Activated CD4-positive, alpha-beta T cell treated with anti-CD3 and anti-CD28 coated beads, Interleukin-2, amount 50 U/mL, for 48 hours (primary cell): ENCODE measurements at regions not wholly inside any gene's neighbourhood (a gene's known extent, or its start where the extent isn't known, plus 50 kb on each side); places are given as distances from the start of the nearest gene placed in this dataset.

Experiments used
- DNase-seq, 2 experiments: peaks; one replicate each; pipeline ENCODE4 v3.0.0-alpha.2; 2020

GRCh38 chr16:80489173-80489572, 51.6 kb upstream of the DYNLRB2 start:
- DNase-seq, result no peak

GRCh38 chr16:80488167-80488566, 52.6 kb upstream of the DYNLRB2 start:
- no peak for DNase-seq

GRCh38 chr16:80480664-80481063, 60.1 kb upstream of the DYNLRB2 start:
- DNase-seq, result no peak

- no peak for DNase-seq
Measured at GRCh38 chr16:80477838-80478237, 63.0 kb upstream of the DYNLRB2 start.

GRCh38 chr16:80468029-80468428, 72.8 kb upstream of the DYNLRB2 start:
- no peak for DNase-seq

GRCh38 chr16:80466024-80466987, 74.5 kb upstream of the DYNLRB2 start:
- peak; percentile 65 to 72 for DNase-seq

- DNase-seq, result no peak
Measured at GRCh38 chr16:80463751-80464495, 76.9 kb upstream of the DYNLRB2 start.

- no peak for DNase-seq
Measured at GRCh38 chr16:80463326-80463725, 77.5 kb upstream of the DYNLRB2 start.

- DNase-seq, result no peak
Measured at GRCh38 chr16:80462917-80463316, 77.9 kb upstream of the DYNLRB2 start.

GRCh38 chr16:80460988-80461387, 79.8 kb upstream of the DYNLRB2 start:
- DNase-seq, result no peak

GRCh38 chr16:80459966-80460365, 80.8 kb upstream of the DYNLRB2 start:
- DNase-seq, result no peak

- no peak for DNase-seq
Measured at GRCh38 chr16:80459331-80459777, 81.4 kb upstream of the DYNLRB2 start.

GRCh38 chr16:80457871-80458270, 82.9 kb upstream of the DYNLRB2 start:
- DNase-seq, result no peak

- DNase-seq, result no peak
Measured at GRCh38 chr16:80454802-80455201, 86.0 kb upstream of the DYNLRB2 start.

GRCh38 chr16:80449392-80449791, 91.4 kb upstream of the DYNLRB2 start:
- no peak for DNase-seq

GRCh38 chr16:80447241-80447640, 93.6 kb upstream of the DYNLRB2 start:
- DNase-seq, result no peak

GRCh38 chr16:80442779-80443178, 98.0 kb upstream of the DYNLRB2 start:
- DNase-seq, result no peak

GRCh38 chr16:80441935-80442334, 98.9 kb upstream of the DYNLRB2 start:
- no peak for DNase-seq

GRCh38 chr16:80440667-80441066, 100.1 kb upstream of the DYNLRB2 start:
- no peak for DNase-seq

- DNase-seq, result no peak
Measured at GRCh38 chr16:80437707-80438106, 103.1 kb upstream of the DYNLRB2 start.

GRCh38 chr16:80436510-80436909, 104.3 kb upstream of the DYNLRB2 start:
- no peak for DNase-seq

- DNase-seq, result peak in 1 of 2 experiments; percentile 10
Measured at GRCh38 chr16:80433623-80434022, 107.2 kb upstream of the DYNLRB2 start.

GRCh38 chr16:80427795-80428194, 113.0 kb upstream of the DYNLRB2 start:
- DNase-seq, result no peak
